ENCODE measurements at regions not wholly inside any gene's neighbourhood (a gene's known extent, or its start where the extent isn't known, plus 50 kb on each side); places are given as distances from the start of the nearest gene placed in this dataset.
"Not testable (repeated sequence)": the region's sequence is repeated elsewhere in the genome, so short reads cannot be mapped to it uniquely, and the experiment has no call there.

DNA sequence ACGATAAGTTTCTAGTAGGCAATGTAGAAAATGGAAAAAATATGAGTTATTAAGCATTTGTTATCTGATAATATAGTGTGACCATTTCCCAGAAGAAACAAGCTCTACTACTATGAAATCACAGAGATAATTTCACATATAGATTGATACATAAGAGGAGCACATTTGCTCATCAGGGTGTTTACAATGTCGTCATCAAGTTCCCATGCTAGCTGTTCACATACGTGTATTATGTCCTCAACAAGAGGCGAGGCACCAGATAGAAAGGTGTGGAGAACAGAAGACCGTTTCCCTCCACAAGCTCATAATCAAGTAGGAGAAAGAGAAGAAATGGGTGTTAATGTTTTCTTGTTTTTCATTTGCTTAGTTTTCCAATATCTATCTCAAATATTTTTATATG, 326.1 kb upstream of the ARID1B start:
- DNase-seq (ENCODE audit: low spot score): no peak

GRCh38 chr6:156450421-156450820, 326.8 kb upstream of the ARID1B start:
- DNase-seq (ENCODE audit: low spot score): no peak

- no peak for DNase-seq (ENCODE audit: low spot score)
These were observed 327.6 kb upstream of the ARID1B start for GRCh38 chr6:156449569-156449968.

- no peak for DNase-seq (ENCODE audit: low spot score)
These were observed 328.1 kb upstream of the ARID1B start for GRCh38 chr6:156449128-156449527.

DNA sequence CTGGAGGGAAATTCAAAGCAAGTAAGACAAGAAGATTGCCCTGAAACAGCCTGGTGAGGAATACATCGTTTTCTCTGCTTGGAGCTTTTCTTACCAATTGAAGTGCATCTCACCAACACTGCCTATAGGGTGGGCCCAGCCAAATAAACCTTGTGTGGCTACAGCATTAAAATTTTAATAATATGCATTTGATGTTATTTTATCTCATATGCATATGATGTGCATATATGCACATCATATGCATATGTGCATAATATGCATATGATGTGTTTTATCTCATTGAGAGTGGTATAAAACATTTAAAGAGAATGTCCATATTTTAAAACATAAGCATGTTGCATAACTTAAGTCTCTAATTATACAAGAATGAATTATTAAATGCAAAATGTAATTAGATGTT, 328.6 kb upstream of the ARID1B start:
- DNase-seq (ENCODE audit: low spot score): no peak

- no peak for DNase-seq (ENCODE audit: low spot score)
These were observed 336.5 kb upstream of the ARID1B start for GRCh38 chr6:156440688-156441087.

GRCh38 chr6:156438350-156438923, 338.7 kb upstream of the ARID1B start:
- DNase-seq (ENCODE audit: low spot score): no peak

- DNase-seq (ENCODE audit: low spot score): no peak
These were observed 339.9 kb upstream of the ARID1B start for GRCh38 chr6:156437121-156437879.

DNA sequence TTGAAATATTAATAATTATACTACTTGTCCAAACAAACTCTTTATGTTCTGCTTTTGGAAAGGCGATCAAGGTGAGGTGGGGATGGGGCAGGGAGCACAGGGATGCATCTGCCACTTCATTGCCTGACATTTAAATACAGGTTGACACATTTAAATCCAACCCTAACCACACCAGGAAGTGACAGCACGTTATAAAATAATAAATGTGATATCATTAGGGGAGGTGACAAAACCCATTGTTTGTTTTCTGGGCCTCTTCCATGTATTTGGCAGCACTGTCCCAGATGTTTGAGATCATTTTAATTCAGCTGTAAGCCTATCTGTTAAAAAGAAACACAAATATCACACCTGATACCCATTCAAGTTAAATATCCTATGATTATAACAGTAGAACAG, 342.4 kb upstream of the ARID1B start:
- no peak for DNase-seq (ENCODE audit: low spot score)

DNA sequence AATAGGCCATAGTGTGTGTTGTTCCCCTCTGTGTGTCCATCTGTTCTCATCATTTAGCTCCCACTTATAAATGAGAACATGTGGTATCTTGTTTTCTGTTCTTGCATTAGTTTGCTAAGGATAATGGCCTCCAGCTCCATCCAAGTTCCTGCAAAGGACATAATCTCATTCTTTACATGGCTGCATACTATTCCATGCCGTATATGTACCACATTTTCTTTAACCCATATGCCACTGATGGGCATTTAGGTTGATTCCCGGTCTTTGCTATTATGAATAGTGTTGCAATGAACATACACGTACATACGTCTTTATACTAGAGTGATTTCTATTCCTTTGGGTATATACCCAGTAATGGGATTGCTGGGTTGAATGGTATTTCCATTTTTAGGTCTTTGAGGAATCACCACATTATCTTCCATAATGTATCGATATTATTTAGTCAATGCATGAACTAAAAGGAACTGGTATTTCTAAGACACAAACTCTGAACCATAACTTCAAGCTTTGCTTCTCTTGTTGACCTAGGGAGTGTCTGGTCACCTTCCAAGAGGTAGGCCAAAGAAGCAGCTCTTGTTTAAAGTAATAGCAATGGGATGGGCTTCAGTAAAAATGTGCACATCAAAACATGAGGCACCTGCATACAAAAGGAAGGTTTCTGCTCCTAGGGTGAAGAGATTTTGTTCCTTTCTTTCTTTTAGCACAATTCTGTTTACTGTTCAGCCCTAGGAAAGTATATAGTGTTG, 343.0 kb upstream of the ARID1B start:
- DNase-seq (ENCODE audit: low spot score): no peak

DNA sequence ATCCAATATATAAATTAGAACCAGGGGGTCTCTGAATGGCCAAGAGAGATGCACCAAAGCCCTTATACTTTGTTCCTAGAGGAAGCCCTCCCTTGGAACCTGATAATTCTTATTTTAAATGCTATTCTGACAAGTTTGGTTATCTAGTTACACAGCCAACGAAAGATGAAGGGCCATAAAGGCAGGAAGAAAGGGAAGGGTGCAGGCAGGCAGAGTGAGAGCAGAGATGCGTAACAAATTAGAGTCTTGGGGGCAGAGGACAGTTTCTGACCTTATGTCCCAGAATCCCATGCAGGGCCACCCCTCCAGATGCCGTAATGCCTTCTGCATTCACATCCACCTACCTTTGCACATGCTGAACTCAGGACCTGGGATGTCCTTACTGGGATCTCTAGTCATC, 344.6 kb upstream of the ARID1B start:
- no peak for DNase-seq (ENCODE audit: low spot score)

GRCh38 chr6:156430386-156430785, 346.8 kb upstream of the ARID1B start:
- DNase-seq (ENCODE audit: low spot score): no peak

DNA sequence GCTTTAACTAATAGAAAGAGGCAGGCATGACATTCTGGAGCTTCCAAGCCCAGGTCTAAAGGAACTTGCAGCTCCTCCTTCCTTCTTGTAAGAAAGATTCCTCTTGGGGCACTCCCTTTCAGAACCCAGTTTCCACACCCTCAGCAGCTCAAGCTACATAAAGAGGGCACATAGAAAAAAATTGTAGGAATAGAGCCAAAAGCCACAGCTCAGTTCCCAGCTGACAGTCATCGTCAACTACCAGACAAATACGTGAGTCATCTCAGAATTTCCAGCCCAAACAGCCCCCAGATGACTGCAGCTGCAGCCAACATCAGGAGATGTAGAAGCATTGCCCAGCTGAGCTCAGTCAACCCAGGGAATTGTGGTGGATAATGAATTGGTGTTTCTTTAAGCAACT, 349.8 kb upstream of the ARID1B start:
- DNase-seq (ENCODE audit: low spot score): no peak

GRCh38 chr6:156425359-156426020, 351.7 kb upstream of the ARID1B start:
- no peak for DNase-seq (ENCODE audit: low spot score)

DNA sequence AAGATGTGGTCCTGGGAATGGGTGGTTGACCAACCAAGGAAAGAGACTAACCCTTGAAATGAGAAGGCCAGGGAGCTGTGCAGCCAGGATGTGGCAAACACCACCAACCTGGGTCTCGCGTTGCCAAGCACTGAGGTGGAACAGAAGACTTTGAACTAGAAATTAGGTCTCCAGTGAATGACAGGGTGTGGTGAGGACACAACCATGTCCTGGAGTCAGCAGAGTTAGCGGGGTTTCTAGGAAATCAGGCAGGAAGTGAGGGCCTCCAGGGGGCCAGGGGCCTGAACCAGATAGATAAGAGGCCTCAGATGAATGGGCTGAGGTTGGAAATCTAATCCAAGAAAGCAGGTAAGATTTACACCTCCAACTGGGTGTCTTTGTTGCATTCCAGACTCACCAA, 353.3 kb upstream of the ARID1B start:
- DNase-seq (ENCODE audit: low spot score): no peak

- DNase-seq (ENCODE audit: low spot score): no peak
These were observed 354.1 kb upstream of the ARID1B start for GRCh38 chr6:156423075-156423474.

DNA sequence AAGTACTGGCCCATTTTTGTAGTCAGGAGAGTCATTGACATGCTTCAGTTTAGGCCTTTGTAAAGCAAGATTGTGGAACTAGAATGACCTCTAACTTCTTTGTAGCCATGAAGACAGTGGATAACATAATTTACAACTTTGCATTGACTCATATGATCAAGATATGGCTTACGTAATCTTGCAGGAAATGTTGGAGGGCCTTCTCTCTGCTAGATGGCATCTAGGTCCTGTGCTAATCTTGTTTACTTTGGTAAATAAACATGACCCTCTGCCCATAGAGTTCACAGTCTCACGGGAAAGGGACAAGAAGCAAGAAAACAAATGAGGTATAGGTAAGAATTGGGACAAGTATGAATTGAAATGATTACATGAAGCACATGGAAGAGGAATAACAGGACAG, 355.2 kb upstream of the ARID1B start:
- no peak for DNase-seq (ENCODE audit: low spot score)

GRCh38 chr6:156421301-156421700, 355.9 kb upstream of the ARID1B start:
- DNase-seq (ENCODE audit: low spot score): not testable (repeated sequence)

DNA sequence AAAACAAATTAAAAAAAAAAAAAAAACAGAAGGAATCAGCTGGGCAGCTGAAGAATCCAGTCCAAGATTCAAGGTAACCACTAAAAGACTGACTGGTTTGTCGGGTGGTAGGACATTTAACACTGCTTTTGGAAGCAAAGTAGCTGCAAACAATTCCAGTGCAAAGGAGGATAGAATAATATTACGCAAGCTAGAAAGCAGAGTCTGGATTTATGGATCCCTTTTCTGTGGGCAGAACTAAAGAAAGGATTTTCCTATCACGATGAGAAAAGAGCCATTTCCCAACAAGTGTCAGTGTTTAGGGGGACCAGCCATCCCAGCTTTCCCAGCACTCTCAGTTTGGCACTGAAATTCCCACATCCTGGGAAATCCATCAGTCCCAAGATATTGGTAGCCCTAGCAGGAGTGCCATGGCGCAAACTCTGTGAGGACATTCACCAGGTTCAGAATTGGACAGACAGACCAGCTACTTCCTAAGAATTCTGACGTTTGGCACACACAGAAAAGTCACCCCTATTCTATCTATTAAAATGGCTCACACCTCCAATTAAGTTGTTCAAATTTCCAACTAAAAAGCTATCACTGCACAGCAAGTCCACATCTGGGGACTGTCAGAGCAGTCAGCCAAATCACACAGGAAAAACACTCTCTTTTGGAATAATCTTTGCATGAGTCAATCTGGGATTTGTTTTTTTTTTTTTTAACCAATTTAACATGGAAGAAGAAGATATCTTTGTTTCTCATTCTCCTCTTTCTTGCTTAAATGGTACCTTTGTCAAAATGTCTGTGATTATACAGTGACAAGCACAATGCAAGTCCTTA, 356.8 kb upstream of the ARID1B start:
- peak; percentile 3 for DNase-seq (ENCODE audit: low spot score)

- DNase-seq (ENCODE audit: low spot score): no peak
These were observed 357.6 kb upstream of the ARID1B start for GRCh38 chr6:156419594-156419993.

GRCh38 chr6:156418253-156418652, 358.9 kb upstream of the ARID1B start:
- no peak for DNase-seq (ENCODE audit: low spot score)

GRCh38 chr6:156416391-156416790, 360.8 kb upstream of the ARID1B start:
- DNase-seq (ENCODE audit: low spot score): no peak

Data from COLO829 (cell line).